Stimulated activated naive CD8-positive, alpha-beta T cell treated with anti-CD3 and anti-CD28 coated beads, Interleukin-15, Interleukin-2, amounts not matched to agents 100 U/mL and 50 U/mL, for 24 hours (primary cell): ENCODE measurements at regions not wholly inside any gene's neighbourhood (a gene's known extent, or its start where the extent isn't known, plus 50 kb on each side); places are given as distances from the start of the nearest gene placed in this dataset.
"Not testable (repeated sequence)": the region's sequence is repeated elsewhere in the genome, so short reads cannot be mapped to it uniquely, and the experiment has no call there.

Experiments used
- ATAC-seq: fragments of 150-1000 bp; cut with Tn5 transposase; one replicate; pipeline ENCODE4 v1.10.0; 2021
- DNase-seq: peaks from one replicate; pipeline ENCODE4 v3.0.0; 2021

GRCh38 chr2:12452185-12452584, 264.6 kb upstream of the TRIB2 start:
- no peak for ATAC-seq
- DNase-seq, result no peak

GRCh38 chr2:12453731-12454130, 263.0 kb upstream of the TRIB2 start:
- ATAC-seq (no peak), DNase-seq (no peak)

- ATAC-seq, result no peak
- no peak for DNase-seq
These were observed 261.1 kb upstream of the TRIB2 start for GRCh38 chr2:12455661-12456060.

GRCh38 chr2:12456293-12457106, 260.2 kb upstream of the TRIB2 start:
- DNase-seq, result peak; percentile 77

GRCh38 chr2:12457831-12458230, 258.9 kb upstream of the TRIB2 start:
- DNase-seq (no peak), ATAC-seq (no peak)

More at GRCh38 chr2:12456293-12457106, 260.2 kb upstream of the TRIB2 start:
- peak; percentile 95 for ATAC-seq

GRCh38 chr2:12463189-12463588, 253.5 kb upstream of the TRIB2 start:
- ATAC-seq (no peak), DNase-seq (no peak)

GRCh38 chr2:12465631-12466135, 251.1 kb upstream of the TRIB2 start:
- no peak for ATAC-seq

GRCh38 chr2:12467303-12467702, 249.4 kb upstream of the TRIB2 start:
- DNase-seq (no peak), ATAC-seq (no peak)

More at GRCh38 chr2:12465631-12466135, 251.1 kb upstream of the TRIB2 start:
- DNase-seq, result no peak

- DNase-seq (no peak), ATAC-seq (no peak)
These were observed 247.6 kb upstream of the TRIB2 start for GRCh38 chr2:12469141-12469561.

GRCh38 chr2:12472265-12472664, 244.5 kb upstream of the TRIB2 start:
- not testable (repeated sequence) for ATAC-seq, DNase-seq

GRCh38 chr2:12478151-12479064, 238.3 kb upstream of the TRIB2 start:
- ATAC-seq, result no peak
- DNase-seq, result no peak

- ATAC-seq (no peak), DNase-seq (no peak)
These were observed 237.6 kb upstream of the TRIB2 start for GRCh38 chr2:12479065-12479601.

- DNase-seq (no peak), ATAC-seq (no peak)
These were observed 232.1 kb upstream of the TRIB2 start for GRCh38 chr2:12484536-12485115.

GRCh38 chr2:12486205-12487118, 230.3 kb upstream of the TRIB2 start:
- ATAC-seq (no peak), DNase-seq (no peak)

GRCh38 chr2:12487253-12488004, 229.3 kb upstream of the TRIB2 start:
- DNase-seq, result no peak
- ATAC-seq, result no peak

GRCh38 chr2:12488352-12489318, 228.1 kb upstream of the TRIB2 start:
- DNase-seq, result peak; percentile 34

GRCh38 chr2:12490641-12491040, 226.1 kb upstream of the TRIB2 start:
- no peak for ATAC-seq
- DNase-seq, result no peak

More at GRCh38 chr2:12488352-12489318, 228.1 kb upstream of the TRIB2 start:
- ATAC-seq, result peak; percentile 66

- DNase-seq, ATAC-seq: not testable (repeated sequence)
These were observed 224.4 kb upstream of the TRIB2 start for GRCh38 chr2:12492360-12492759.

- DNase-seq (peak; percentile 32), ATAC-seq (peak; percentile 68)
These were observed 223.7 kb upstream of the TRIB2 start for GRCh38 chr2:12493031-12493513.
